K562 (cell line): ENCODE measurements at regions not wholly inside any gene's neighbourhood (a gene's known extent, or its start where the extent isn't known, plus 50 kb on each side); places are given as distances from the start of the nearest gene placed in this dataset.

Source experiments
- ATAC-seq: fragments of 200-7000 bp; cut with Tn5 transposase; 3 replicates; pipeline ENCODE4 v1.9.1; 2020; ENCODE audit warnings: moderate library complexity
- BruUV-seq: library from RNA; stranded (reverse); fragments of 400-500 nt; replicated peaks from 2 replicates; lab custom pipeline; 2021; lab: Mats Ljungman, UMichigan
- CTCF ChIA-PET: fragments of 300-600 bp; formaldehyde crosslinking; extraction: SDS; loops from one replicate; lab custom pipeline; 2021; ENCODE audit warnings: low intra/inter-chr PET ratio; lab: Yijun Ruan, JAX
- POLR2A ChIA-PET: fragments of 300-600, 350-650 bp; sonication (Branson Sonifier 250); formaldehyde crosslinking; extraction: SDS; loops from one replicate; lab custom pipeline; 2021; ENCODE audit warnings: antibody characterized with exemption, inconsistent platforms; lab: Yijun Ruan, JAX
- DNase-seq, 4 experiments: peaks; one replicate each; pipeline versions ENCODE4 v3.0.0 to v3.0.0-alpha.2; 2011 to 2018; ENCODE audit warnings: low spot score in 3 of 4, mixed read lengths in 3 of 4; ENCODE audit errors: extremely low read depth in 1 of 4
- FAIRE-seq: peaks from 2 replicates; lab custom pipeline; 2011; peaks lifted over from hg19 to GRCh38; lab: Jason Lieb, UNC
- H2AFZ ChIP-seq: 2 replicates; pipeline ENCODE4 v1.6.0; 2011; ENCODE audit warnings: low read depth, low read length, control low read depth, inconsistent platforms
- H3K27ac ChIP-seq: fragments of 200-600 bp; 3 replicates; pipeline ENCODE4 v1.8.0; 2011; ENCODE audit warnings: low read depth, mild to moderate bottlenecking, control low read depth, inconsistent platforms, low read length, moderate library complexity, mixed read lengths; ENCODE audit errors: extremely low read depth
- H3K27me3 ChIP-seq, 2 experiments: fragments of 300-600 bp in 1 of 2; 2 replicates in 1 of 2; 3 replicates in 1 of 2; pipeline versions ENCODE4 v1.6.0 to v1.8.0; 2011; ENCODE audit warnings: inconsistent platforms in 2 of 2, low read length in 2 of 2, mild to moderate bottlenecking in 1 of 2, mixed read lengths in 1 of 2, moderate library complexity in 1 of 2; ENCODE audit not compliant: control insufficient read depth in 2 of 2, insufficient read depth in 2 of 2
- H3K36me3 ChIP-seq: fragments of 300-600 bp; 3 replicates; pipeline ENCODE4 v1.8.0; 2011; ENCODE audit warnings: mild to moderate bottlenecking, low read length, inconsistent platforms; ENCODE audit not compliant: control insufficient read depth, insufficient read depth
- H3K4me1 ChIP-seq, 2 experiments: fragments of 200-600 bp in 1 of 2; replicated peaks in 1 of 2; 2 replicates in 1 of 2; 3 replicates in 1 of 2; pipeline versions ENCODE4 v1.5.1 to v1.8.0; 2011; ENCODE audit warnings: inconsistent platforms in 2 of 2, low read length in 2 of 2, mild to moderate bottlenecking in 1 of 2, mixed read lengths in 1 of 2, moderate library complexity in 1 of 2; ENCODE audit not compliant: control insufficient read depth in 2 of 2, insufficient read depth in 2 of 2
- H3K4me2 ChIP-seq: 2 replicates; pipeline ENCODE4 v1.6.1; 2011; ENCODE audit warnings: low read length, control low read depth, inconsistent platforms, mixed read lengths; ENCODE audit not compliant: insufficient read depth
- H3K4me3 ChIP-seq: fragments of 200-600 bp; sonication (generic), shearing (Covaris generic); 2 replicates; pipeline ENCODE4 v1.5.1; 2016; ENCODE audit warnings: control low read depth, inconsistent platforms
- H3K79me2 ChIP-seq: fragments of 200-600 bp; 3 replicates; pipeline ENCODE4 v1.8.0; 2011; ENCODE audit warnings: low read length, inconsistent platforms; ENCODE audit not compliant: control insufficient read depth, insufficient read depth
- H3K9ac ChIP-seq, 2 experiments: 2 replicates each; pipeline versions ENCODE4 v1.6.0 to v1.6.1; 2011; ENCODE audit warnings: low read depth in 2 of 2, low read length in 2 of 2, control low read depth in 1 of 2, inconsistent platforms in 1 of 2, mild to moderate bottlenecking in 1 of 2, mixed read lengths in 1 of 2; ENCODE audit not compliant: insufficient read depth in 1 of 2
- H3K9me1 ChIP-seq: one replicate; pipeline ENCODE4 v1.6.0; 2011; ENCODE audit warnings: inconsistent platforms, mild to moderate bottlenecking, low read length, moderate library complexity; ENCODE audit not compliant: control insufficient read depth, insufficient read depth
- H3K9me3 ChIP-seq: replicated peaks from 2 replicates; pipeline ENCODE4 v1.5.1; 2011; ENCODE audit warnings: low read depth, low read length, inconsistent platforms; ENCODE audit not compliant: control insufficient read depth, insufficient read depth
- H4K20me1 ChIP-seq: replicated peaks from 2 replicates; pipeline ENCODE4 v1.6.1; 2011; ENCODE audit warnings: low read length, inconsistent platforms, mixed read lengths; ENCODE audit not compliant: control insufficient read depth, insufficient read depth
- BDP1 ChIP-seq: IDR thresholded peaks from 3 replicates; pipeline ENCODE4 v1.6.1; 2011; ENCODE audit not compliant: insufficient read length, insufficient read depth
- BRD9 ChIP-seq: fragments of 450-650 bp; IDR thresholded peaks from 2 replicates; pipeline ENCODE4 v1.6.1; 2018; ENCODE audit warnings: low read depth; ENCODE audit not compliant: partially characterized antibody
- HDAC6 ChIP-seq: IDR thresholded peaks from 2 replicates; pipeline ENCODE4 v1.6.1; 2012; ENCODE audit warnings: low read depth, mild to moderate bottlenecking, control low read depth, inconsistent platforms, low read length, moderate library complexity
- ZNF384 ChIP-seq: IDR thresholded peaks from 2 replicates; pipeline ENCODE4 v1.6.1; 2012; ENCODE audit warnings: low read depth, low read length, improper control_type of control experiment
- in situ Hi-C: fragments of 300-500 bp; cut with MboI; formaldehyde crosslinking; loops from 4 replicates; pipeline ENCODE4 v1.15.0; 2018; ENCODE audit warnings: inconsistent platforms, mixed read lengths
- intact Hi-C: fragments of 100-400 bp; cut with micrococcal nuclease; formaldehyde crosslinking; loops from 2 replicates; pipeline ENCODE4 v1.14.2; 2022
- TF ChIP-seq, protein P1 (sequence below): IDR thresholded peaks from 2 replicates; pipeline ENCODE4 v1.6.1; 2011; ENCODE audit warnings: borderline replicate concordance, low read depth, mild to moderate bottlenecking, moderate library complexity, low read length; ENCODE audit not compliant: insufficient read depth, poor library complexity, severe bottlenecking
- TF ChIP-seq, protein P2 (sequence below): fragments of 250-450 bp; sonication (Bioruptor Pico); IDR thresholded peaks from 2 replicates; pipeline ENCODE4 v1.5.1; 2021; ENCODE audit warnings: mild to moderate bottlenecking

DNA sequence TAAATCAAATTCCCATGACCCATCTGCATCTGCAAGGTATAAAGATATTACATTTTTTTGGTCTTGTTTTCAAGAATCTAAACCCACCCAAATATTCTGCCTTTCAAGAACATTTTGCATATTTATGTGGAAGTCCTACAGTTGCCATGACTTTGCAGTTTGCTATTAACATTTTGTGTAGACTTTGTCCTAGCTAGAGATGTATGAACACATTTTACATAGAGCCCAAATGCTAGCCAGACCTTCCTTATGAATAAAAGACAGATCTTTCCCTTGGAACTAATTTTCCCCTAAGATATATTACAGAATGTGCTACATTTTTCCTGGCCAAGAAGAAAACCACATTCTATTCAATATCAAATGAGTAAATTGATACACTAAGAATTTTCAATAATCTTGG is 772.5 kb downstream of the KCNA4 start:
- Histone ChIP-seq H3K4me3 (no peak overlapping the region), H3K36me3 (no peaks in the 10 kb centered on the region), H2AFZ (no peak overlapping the region), H3K4me1 (no peaks in the 10 kb centered on the region), H3K27ac (no peak overlapping the region), H3K9me3 (no peaks in the 10 kb centered on the region), H3K9me1 (no peaks in the 10 kb centered on the region), H3K9ac (no peak overlapping the region), H4K20me1 (no peaks in the 10 kb centered on the region), H3K79me2 (no peaks in the 10 kb centered on the region), H3K27me3 (no peaks in the 10 kb centered on the region), H3K4me2 (no peak overlapping the region)
- POLR2A ChIA-PET: no interaction called here
- intact Hi-C loops: no loop called here
- in situ Hi-C loops: no loop called here
- no TSS peak for BruUV-seq
- DNase-seq (no peak), FAIRE-seq (no peak), ATAC-seq (no peak)
- TF ChIP-seq BRD9: no peak
- no peak for TF ChIP-seq ZNF384
- TF ChIP-seq, protein P1, sequence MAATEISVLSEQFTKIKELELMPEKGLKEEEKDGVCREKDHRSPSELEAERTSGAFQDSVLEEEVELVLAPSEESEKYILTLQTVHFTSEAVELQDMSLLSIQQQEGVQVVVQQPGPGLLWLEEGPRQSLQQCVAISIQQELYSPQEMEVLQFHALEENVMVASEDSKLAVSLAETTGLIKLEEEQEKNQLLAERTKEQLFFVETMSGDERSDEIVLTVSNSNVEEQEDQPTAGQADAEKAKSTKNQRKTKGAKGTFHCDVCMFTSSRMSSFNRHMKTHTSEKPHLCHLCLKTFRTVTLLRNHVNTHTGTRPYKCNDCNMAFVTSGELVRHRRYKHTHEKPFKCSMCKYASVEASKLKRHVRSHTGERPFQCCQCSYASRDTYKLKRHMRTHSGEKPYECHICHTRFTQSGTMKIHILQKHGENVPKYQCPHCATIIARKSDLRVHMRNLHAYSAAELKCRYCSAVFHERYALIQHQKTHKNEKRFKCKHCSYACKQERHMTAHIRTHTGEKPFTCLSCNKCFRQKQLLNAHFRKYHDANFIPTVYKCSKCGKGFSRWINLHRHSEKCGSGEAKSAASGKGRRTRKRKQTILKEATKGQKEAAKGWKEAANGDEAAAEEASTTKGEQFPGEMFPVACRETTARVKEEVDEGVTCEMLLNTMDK: no peak
- TF ChIP-seq HDAC6: no peak
- TF ChIP-seq, protein P2, sequence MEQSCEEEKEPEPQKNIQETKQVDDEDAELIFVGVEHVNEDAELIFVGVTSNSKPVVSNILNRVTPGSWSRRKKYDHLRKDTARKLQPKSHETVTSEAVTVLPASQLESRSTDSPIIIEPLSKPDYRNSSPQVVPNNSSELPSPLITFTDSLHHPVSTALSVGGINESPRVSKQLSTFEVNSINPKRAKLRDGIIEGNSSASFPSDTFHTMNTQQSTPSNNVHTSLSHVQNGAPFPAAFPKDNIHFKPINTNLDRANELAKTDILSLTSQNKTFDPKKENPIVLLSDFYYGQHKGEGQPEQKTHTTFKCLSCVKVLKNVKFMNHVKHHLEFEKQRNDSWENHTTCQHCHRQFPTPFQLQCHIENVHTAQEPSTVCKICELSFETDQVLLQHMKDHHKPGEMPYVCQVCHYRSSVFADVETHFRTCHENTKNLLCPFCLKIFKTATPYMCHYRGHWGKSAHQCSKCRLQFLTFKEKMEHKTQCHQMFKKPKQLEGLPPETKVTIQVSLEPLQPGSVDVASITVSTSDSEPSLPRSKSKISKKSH (CRISPR knock-in tag): no peak
- TF ChIP-seq BDP1: no peak
- CTCF ChIA-PET: no interaction called here
